Glutamatergic neuron (in vitro differentiated cells): ENCODE measurements at regions not wholly inside any gene's neighbourhood (a gene's known extent, or its start where the extent isn't known, plus 50 kb on each side); places are given as distances from the start of the nearest gene placed in this dataset.
"Not testable (repeated sequence)": the region's sequence is repeated elsewhere in the genome, so short reads cannot be mapped to it uniquely, and the experiment has no call there.

Experiments used
- DNase-seq: peaks from one replicate; pipeline ENCODE4 v3.0.0; 2022
- H3K27ac Mint-ChIP-seq: one replicate; pipeline ENCODE4 v1.8.0; 2020; ENCODE audit warnings: mild to moderate bottlenecking, mixed read lengths, inconsistent platforms; ENCODE audit not compliant: unreplicated experiment
- H3K27me3 Mint-ChIP-seq: one replicate; pipeline ENCODE4 v1.8.0; 2020; ENCODE audit warnings: mild to moderate bottlenecking, moderate library complexity, mixed read lengths, inconsistent platforms; ENCODE audit not compliant: unreplicated experiment
- H3K36me3 Mint-ChIP-seq: one replicate; pipeline ENCODE4 v1.8.0; 2020; ENCODE audit warnings: mild to moderate bottlenecking, mixed read lengths, inconsistent platforms; ENCODE audit not compliant: unreplicated experiment
- H3K4me1 Mint-ChIP-seq: one replicate; pipeline ENCODE4 v1.8.0; 2020; ENCODE audit warnings: mild to moderate bottlenecking, low read depth, mixed read lengths, inconsistent platforms; ENCODE audit not compliant: unreplicated experiment
- H3K4me3 Mint-ChIP-seq: one replicate; pipeline ENCODE4 v1.8.0; 2020; ENCODE audit warnings: mild to moderate bottlenecking, mixed read lengths, inconsistent platforms; ENCODE audit not compliant: unreplicated experiment
- H3K9me3 Mint-ChIP-seq: one replicate; pipeline ENCODE4 v1.8.0; 2020; ENCODE audit warnings: mild to moderate bottlenecking, moderate library complexity, mixed read lengths, inconsistent platforms; ENCODE audit not compliant: unreplicated experiment
- TF ChIP-seq, protein P1 (sequence below): fragments of 200-600 bp; sonication (generic); IDR thresholded peaks from one replicate; pipeline ENCODE4 v1.5.0; 2021; ENCODE audit not compliant: partially characterized antibody, unreplicated experiment

DNA sequence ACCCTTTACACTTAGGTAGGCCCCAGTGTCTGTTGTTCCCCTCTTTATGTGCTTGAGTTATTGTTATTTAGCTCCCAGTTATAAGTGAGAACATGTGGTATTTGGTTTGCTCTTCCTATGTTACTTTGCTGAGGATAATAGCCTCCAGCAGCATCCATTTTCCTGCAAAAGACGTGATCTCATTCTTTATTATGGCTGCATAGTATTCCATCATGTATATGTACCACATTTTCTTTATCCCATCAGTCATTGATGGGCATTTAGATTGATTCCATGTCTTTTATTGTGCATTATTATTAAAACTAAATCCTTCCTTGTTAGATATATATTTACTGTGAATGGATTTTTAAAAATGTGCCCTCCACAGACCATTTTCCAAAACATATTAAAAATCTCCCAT is 1137.3 kb upstream of the ADGRB3 start:
- Mint-ChIP-seq H3K36me3 (no peaks in the 10 kb centered on the region), H3K4me1 (no peaks in the 10 kb centered on the region), H3K27me3 (no peaks in the 10 kb centered on the region), H3K27ac (no peak overlapping the region), H3K4me3 (no peak overlapping the region), H3K9me3 (no peaks in the 10 kb centered on the region)
- DNase-seq, result no peak
- TF ChIP-seq, protein P1, sequence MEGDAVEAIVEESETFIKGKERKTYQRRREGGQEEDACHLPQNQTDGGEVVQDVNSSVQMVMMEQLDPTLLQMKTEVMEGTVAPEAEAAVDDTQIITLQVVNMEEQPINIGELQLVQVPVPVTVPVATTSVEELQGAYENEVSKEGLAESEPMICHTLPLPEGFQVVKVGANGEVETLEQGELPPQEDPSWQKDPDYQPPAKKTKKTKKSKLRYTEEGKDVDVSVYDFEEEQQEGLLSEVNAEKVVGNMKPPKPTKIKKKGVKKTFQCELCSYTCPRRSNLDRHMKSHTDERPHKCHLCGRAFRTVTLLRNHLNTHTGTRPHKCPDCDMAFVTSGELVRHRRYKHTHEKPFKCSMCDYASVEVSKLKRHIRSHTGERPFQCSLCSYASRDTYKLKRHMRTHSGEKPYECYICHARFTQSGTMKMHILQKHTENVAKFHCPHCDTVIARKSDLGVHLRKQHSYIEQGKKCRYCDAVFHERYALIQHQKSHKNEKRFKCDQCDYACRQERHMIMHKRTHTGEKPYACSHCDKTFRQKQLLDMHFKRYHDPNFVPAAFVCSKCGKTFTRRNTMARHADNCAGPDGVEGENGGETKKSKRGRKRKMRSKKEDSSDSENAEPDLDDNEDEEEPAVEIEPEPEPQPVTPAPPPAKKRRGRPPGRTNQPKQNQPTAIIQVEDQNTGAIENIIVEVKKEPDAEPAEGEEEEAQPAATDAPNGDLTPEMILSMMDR, result no peak

- Mint-ChIP-seq H3K36me3 (no peaks in the 10 kb centered on the region), H3K4me1 (no peaks in the 10 kb centered on the region), H3K27me3 (no peaks in the 10 kb centered on the region), H3K27ac (no peak overlapping the region), H3K9me3 (no peaks in the 10 kb centered on the region), H3K4me3 (no peak overlapping the region)
- no peak for DNase-seq
- TF ChIP-seq, protein P1, result no peak
Measured at GRCh38 chr6:67496191-67496590, 1138.9 kb upstream of the ADGRB3 start.

DNA sequence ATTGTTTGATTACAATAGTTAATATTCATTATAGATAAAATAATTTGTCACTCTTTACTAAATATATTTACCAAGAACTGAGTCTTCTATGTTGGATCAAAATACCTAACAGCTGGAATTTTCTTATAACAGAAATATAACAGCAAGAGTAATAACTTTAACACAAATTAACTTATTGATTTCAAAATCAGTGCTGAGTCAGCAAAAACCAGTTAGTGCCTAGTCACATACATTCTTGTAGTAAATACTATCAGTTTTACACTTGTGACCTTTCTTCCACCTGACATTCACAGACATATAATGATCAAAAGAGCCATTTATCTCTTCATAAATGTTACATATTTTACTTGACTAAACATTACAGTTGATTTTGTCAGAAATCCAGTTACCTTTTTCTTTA is 1141.4 kb upstream of the ADGRB3 start:
- H3K27me3 Mint-ChIP-seq, result no peaks in the 10 kb centered on the region
- TF ChIP-seq, protein P1, result no peak
- no peaks in the 10 kb centered on the region for H3K9me3 Mint-ChIP-seq
- H3K4me3 Mint-ChIP-seq, result no peak overlapping the region
- DNase-seq, result no peak
- no peaks in the 10 kb centered on the region for H3K36me3 Mint-ChIP-seq
- no peaks in the 10 kb centered on the region for H3K4me1 Mint-ChIP-seq
- no peak overlapping the region for H3K27ac Mint-ChIP-seq

- Mint-ChIP-seq H3K4me1 (no peaks in the 10 kb centered on the region), H3K27ac (no peak overlapping the region), H3K9me3 (no peaks in the 10 kb centered on the region), H3K36me3 (no peaks in the 10 kb centered on the region), H3K4me3 (no peak overlapping the region), H3K27me3 (no peaks in the 10 kb centered on the region)
- TF ChIP-seq, protein P1, result no peak
- no peak for DNase-seq
Measured at GRCh38 chr6:67475700-67476099, 1159.4 kb upstream of the ADGRB3 start.

- no peak for DNase-seq
- no peaks in the 10 kb centered on the region for H3K36me3 Mint-ChIP-seq
- H3K9me3 Mint-ChIP-seq, result peaks cover 5% of the 10 kb centered on the region
- no peaks in the 10 kb centered on the region for H3K4me1 Mint-ChIP-seq
- H3K4me3 Mint-ChIP-seq, result no peak overlapping the region
- TF ChIP-seq, protein P1, result no peak
- no peaks in the 10 kb centered on the region for H3K27me3 Mint-ChIP-seq
- H3K27ac Mint-ChIP-seq, result no peak overlapping the region
Measured at GRCh38 chr6:67467341-67467740, 1167.7 kb upstream of the ADGRB3 start.

DNA sequence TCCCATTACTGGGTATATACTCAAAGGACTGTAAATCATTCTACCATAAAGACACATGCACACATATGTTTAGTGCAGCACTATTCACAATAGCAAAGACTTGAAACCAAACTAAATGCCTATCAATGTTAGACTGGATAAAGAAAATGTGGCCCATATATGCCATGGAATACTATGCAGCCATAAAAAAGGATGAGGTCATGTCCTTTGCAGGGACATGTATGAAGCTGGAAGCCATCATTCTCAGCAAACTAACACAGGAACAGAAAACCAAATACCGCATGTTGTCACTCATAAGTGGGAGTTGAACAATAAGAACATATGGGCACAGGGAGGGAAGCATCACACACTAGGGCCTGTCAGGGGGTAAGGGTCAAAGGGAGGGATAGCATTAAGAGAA is 1172.4 kb upstream of the ADGRB3 start:
- not testable (repeated sequence) for H3K4me1 Mint-ChIP-seq, H3K27ac Mint-ChIP-seq, H3K36me3 Mint-ChIP-seq, H3K4me3 Mint-ChIP-seq, DNase-seq, H3K9me3 Mint-ChIP-seq, H3K27me3 Mint-ChIP-seq
